CD14-positive monocyte (primary cell): ENCODE measurements at regions not wholly inside any gene's neighbourhood (a gene's known extent, or its start where the extent isn't known, plus 50 kb on each side); places are given as distances from the start of the nearest gene placed in this dataset.

Source experiments
- DNase-seq, 3 donors: peaks; one replicate each; pipeline ENCODE4 v3.0.0-alpha.2; 2011 to 2022
- H2AFZ ChIP-seq: 2 replicates; pipeline ENCODE4 v1.6.0; 2012; ENCODE audit warnings: mild to moderate bottlenecking, low read depth, low read length, inconsistent platforms; ENCODE audit not compliant: insufficient read depth, poor library complexity, severe bottlenecking
- H3K27ac ChIP-seq, 2 donors: 1 replicate in 1 of 2; 2 replicates in 1 of 2; pipeline ENCODE4 v1.5.1; 2012 to 2013; ENCODE audit warnings: low read length in 2 of 2, control low read depth in 1 of 2, inconsistent platforms in 1 of 2, low read depth in 1 of 2, mild to moderate bottlenecking in 1 of 2
- H3K27me3 ChIP-seq, 2 donors: one replicate each; pipeline versions ENCODE4 v1.6.0 to v1.6.1; 2011 to 2013; ENCODE audit warnings: low read length in 2 of 2; ENCODE audit not compliant: control insufficient read depth in 2 of 2, insufficient read depth in 2 of 2
- H3K36me3 ChIP-seq, 2 donors: replicated peaks in 1 of 2; 1 replicate in 1 of 2; 2 replicates in 1 of 2; pipeline versions ENCODE4 v1.5.1 to v1.6.1; 2012 to 2013; ENCODE audit warnings: low read length in 2 of 2, control low read depth in 1 of 2, inconsistent platforms in 1 of 2, mild to moderate bottlenecking in 1 of 2; ENCODE audit not compliant: insufficient read depth in 2 of 2, control insufficient read depth in 1 of 2
- H3K4me1 ChIP-seq, 2 donors: 1 replicate in 1 of 2; 2 replicates in 1 of 2; pipeline versions ENCODE4 v1.5.1 to v1.6.1; 2012 to 2013; ENCODE audit warnings: low read length in 2 of 2, control low read depth in 1 of 2, inconsistent platforms in 1 of 2, mild to moderate bottlenecking in 1 of 2, moderate library complexity in 1 of 2; ENCODE audit not compliant: insufficient read depth in 2 of 2, control insufficient read depth in 1 of 2
- H3K4me2 ChIP-seq: replicated peaks from 2 replicates; pipeline ENCODE3; 2012; ENCODE audit warnings: low read length, moderate library complexity, mild to moderate bottlenecking; ENCODE audit not compliant: poor library complexity, severe bottlenecking; ENCODE audit errors: extremely low read depth
- H3K4me3 ChIP-seq, 3 experiments: fragments of 200-600 bp in 1 of 3; sonication (generic) in 1 of 3; replicated peaks in 1 of 3; 1 replicate in 2 of 3; 2 replicates in 1 of 3; pipeline ENCODE4 v1.5.1; 2011 to 2013; ENCODE audit warnings: low read length in 3 of 3, mild to moderate bottlenecking in 3 of 3, control low read depth in 2 of 3, low read depth in 2 of 3, inconsistent platforms in 1 of 3, moderate library complexity in 1 of 3
- H3K79me2 ChIP-seq: 2 replicates; pipeline ENCODE4 v1.6.0; 2012; ENCODE audit warnings: mild to moderate bottlenecking, control low read depth, inconsistent platforms, low read length, moderate library complexity; ENCODE audit not compliant: insufficient read depth
- H3K9ac ChIP-seq: 2 replicates; pipeline ENCODE4 v1.6.0; 2017; ENCODE audit warnings: low read length, mild to moderate bottlenecking; ENCODE audit not compliant: insufficient read depth, poor library complexity, severe bottlenecking
- H3K9me3 ChIP-seq, 2 donors: replicated peaks in 1 of 2; 1 replicate in 1 of 2; 2 replicates in 1 of 2; pipeline versions ENCODE4 v1.5.1 to v1.6.1; 2012 to 2013; ENCODE audit warnings: low read length in 2 of 2, control low read depth in 1 of 2; ENCODE audit not compliant: control insufficient read depth in 1 of 2, insufficient read depth in 1 of 2
- H4K20me1 ChIP-seq: 2 replicates; pipeline ENCODE4 v1.6.0; 2012; ENCODE audit warnings: mild to moderate bottlenecking, low read length, control low read depth, moderate library complexity; ENCODE audit not compliant: insufficient read depth
- H3K27ac Mint-ChIP-seq, 7 donors: one replicate each; pipeline ENCODE4 v1.8.0; 2020; ENCODE audit warnings: mild to moderate bottlenecking in 7 of 7, mixed read lengths in 7 of 7, moderate library complexity in 6 of 7, inconsistent platforms in 2 of 7
- H3K27me3 Mint-ChIP-seq, 3 donors: one replicate each; pipeline ENCODE4 v1.8.0; 2021 to 2022; ENCODE audit warnings: low read depth in 3 of 3, mild to moderate bottlenecking in 3 of 3, mixed read lengths in 3 of 3, moderate library complexity in 3 of 3, inconsistent platforms in 1 of 3
- H3K36me3 Mint-ChIP-seq, 2 donors: one replicate each; pipeline ENCODE4 v1.8.0; 2020; ENCODE audit warnings: mixed read lengths in 2 of 2, inconsistent platforms in 1 of 2, mild to moderate bottlenecking in 1 of 2
- H3K4me1 Mint-ChIP-seq: one replicate; pipeline ENCODE4 v1.8.0; 2020; ENCODE audit warnings: mild to moderate bottlenecking, mixed read lengths
- H3K4me3 Mint-ChIP-seq, 2 donors: one replicate each; pipeline ENCODE4 v1.8.0; 2020; ENCODE audit warnings: mild to moderate bottlenecking in 2 of 2, mixed read lengths in 2 of 2, moderate library complexity in 1 of 2
- H3K9me3 Mint-ChIP-seq, 7 donors: one replicate each; pipeline ENCODE4 v1.8.0; 2020 to 2022; ENCODE audit warnings: mixed read lengths in 7 of 7, mild to moderate bottlenecking in 6 of 7, moderate library complexity in 6 of 7, inconsistent platforms in 2 of 7
- WGBS: methylation state at CpG from one replicate; pipeline ENCODE4 v1.1.5; 2013; ENCODE audit warnings: missing lambda C conversion rate; ENCODE audit not compliant: insufficient coverage; 5-methylcytosine and 5-hydroxymethylcytosine counted together
- intact Hi-C, 2 donors: fragments of 100-400 bp; cut with micrococcal nuclease; formaldehyde crosslinking; loops; one replicate each; pipeline versions ENCODE4 v1.15.0 to v1.15.1; 2023
- TF ChIP-seq, protein P1 (sequence below): fragments of 200-600 bp; IDR thresholded peaks from one replicate; pipeline ENCODE4 v1.8.0; 2022; ENCODE audit warnings: antibody characterized with exemption, mild to moderate bottlenecking

GRCh38 chr1:82108843-82109242 is 308.1 kb downstream of the ADGRL2 start:
- Mint-ChIP-seq H3K9me3 (peaks cover 0 to 8% (median 5%) of the 10 kb centered on the region in 7 donors), H3K4me3 (no peak overlapping the region), H3K36me3 (no peaks in the 10 kb centered on the region), H3K27me3 (peaks cover 0 to 3% (median 0%) of the 10 kb centered on the region in 3 donors), H3K27ac (no peak overlapping the region), H3K4me1 (no peaks in the 10 kb centered on the region)
- no CpG with 5 or more reads among the region's 3 CpGs for WGBS
- Histone ChIP-seq H3K27ac (no peak overlapping the region), H4K20me1 (no peaks in the 10 kb centered on the region), H3K9ac (no peak overlapping the region), H3K27me3 (no peaks in the 10 kb centered on the region), H3K4me2 (no peak overlapping the region), H3K9me3 (no peaks in the 10 kb centered on the region), H3K36me3 (no peaks in the 10 kb centered on the region), H2AFZ (no peak overlapping the region), H3K79me2 (no peaks in the 10 kb centered on the region), H3K4me1 (no peaks in the 10 kb centered on the region), H3K4me3 (no peak overlapping the region)
- DNase-seq = no peak
- intact Hi-C loops = no loop called here
- TF ChIP-seq, protein P1, sequence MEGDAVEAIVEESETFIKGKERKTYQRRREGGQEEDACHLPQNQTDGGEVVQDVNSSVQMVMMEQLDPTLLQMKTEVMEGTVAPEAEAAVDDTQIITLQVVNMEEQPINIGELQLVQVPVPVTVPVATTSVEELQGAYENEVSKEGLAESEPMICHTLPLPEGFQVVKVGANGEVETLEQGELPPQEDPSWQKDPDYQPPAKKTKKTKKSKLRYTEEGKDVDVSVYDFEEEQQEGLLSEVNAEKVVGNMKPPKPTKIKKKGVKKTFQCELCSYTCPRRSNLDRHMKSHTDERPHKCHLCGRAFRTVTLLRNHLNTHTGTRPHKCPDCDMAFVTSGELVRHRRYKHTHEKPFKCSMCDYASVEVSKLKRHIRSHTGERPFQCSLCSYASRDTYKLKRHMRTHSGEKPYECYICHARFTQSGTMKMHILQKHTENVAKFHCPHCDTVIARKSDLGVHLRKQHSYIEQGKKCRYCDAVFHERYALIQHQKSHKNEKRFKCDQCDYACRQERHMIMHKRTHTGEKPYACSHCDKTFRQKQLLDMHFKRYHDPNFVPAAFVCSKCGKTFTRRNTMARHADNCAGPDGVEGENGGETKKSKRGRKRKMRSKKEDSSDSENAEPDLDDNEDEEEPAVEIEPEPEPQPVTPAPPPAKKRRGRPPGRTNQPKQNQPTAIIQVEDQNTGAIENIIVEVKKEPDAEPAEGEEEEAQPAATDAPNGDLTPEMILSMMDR = no peak

DNA sequence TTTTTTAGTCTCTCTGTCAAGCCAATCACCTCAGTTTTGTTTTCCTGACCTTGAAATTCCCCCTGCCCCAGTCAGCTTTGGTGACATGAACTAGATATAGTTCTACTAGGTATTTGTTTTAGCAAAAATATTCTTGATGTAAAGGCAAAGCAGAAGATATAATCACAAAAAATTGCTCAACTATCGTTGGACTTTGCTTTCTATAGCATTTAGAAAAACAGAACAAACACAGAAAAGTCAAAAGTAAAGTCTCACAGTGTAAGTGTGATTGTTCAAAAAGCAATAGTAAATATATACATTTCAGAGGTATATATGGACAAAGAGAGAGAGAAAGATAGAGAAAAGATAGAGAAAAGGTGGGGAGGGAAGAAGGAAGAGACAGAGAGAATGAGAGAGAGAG is 305.9 kb downstream of the ADGRL2 start:
- Histone ChIP-seq H3K4me3 (no peak overlapping the region), H3K27me3 (no peaks in the 10 kb centered on the region), H2AFZ (no peak overlapping the region), H3K9me3 (no peaks in the 10 kb centered on the region), H3K36me3 (no peaks in the 10 kb centered on the region), H4K20me1 (no peaks in the 10 kb centered on the region), H3K4me2 (no peak overlapping the region), H3K79me2 (no peaks in the 10 kb centered on the region), H3K4me1 (no peaks in the 10 kb centered on the region), H3K9ac (no peak overlapping the region), H3K27ac (no peak overlapping the region)
- no peak overlapping the region for H3K4me3 Mint-ChIP-seq
- H3K9me3 Mint-ChIP-seq = peaks cover 0 to 14% (median 5%) of the 10 kb centered on the region in 7 donors
- DNase-seq = no peak
- TF ChIP-seq, protein P1 = no peak
- H3K27ac Mint-ChIP-seq = no peak overlapping the region
- H3K4me1 Mint-ChIP-seq = no peaks in the 10 kb centered on the region
- intact Hi-C loops = no loop called here
- H3K36me3 Mint-ChIP-seq = no peaks in the 10 kb centered on the region
- H3K27me3 Mint-ChIP-seq = peaks cover 0 to 3% (median 0%) of the 10 kb centered on the region in 3 donors
- no CpG with 5 or more reads among the region's 1 CpG for WGBS
